B cell (primary cell): ENCODE measurements at regions not wholly inside any gene's neighbourhood (a gene's known extent, or its start where the extent isn't known, plus 50 kb on each side); places are given as distances from the start of the nearest gene placed in this dataset.

Experiments
- CTCF ChIP-seq: fragments of 200-600 bp; IDR thresholded peaks from one replicate; pipeline ENCODE4 v1.8.0; 2022; ENCODE audit warnings: antibody characterized with exemption, mild to moderate bottlenecking
- EZH2 ChIP-seq: IDR thresholded peaks from 2 replicates; pipeline ENCODE4 v1.6.1; 2012; ENCODE audit warnings: borderline replicate concordance, low read depth, mild to moderate bottlenecking, moderate library complexity, low read length; ENCODE audit not compliant: insufficient read depth, poor library complexity, severe bottlenecking

GRCh38 chr20:22289442-22289841 is 294.9 kb downstream of the FOXA2 start:
- TF ChIP-seq CTCF (no peak), EZH2 (no peak)
